ENCODE measurements at regions not wholly inside any gene's neighbourhood (a gene's known extent, or its start where the extent isn't known, plus 50 kb on each side); places are given as distances from the start of the nearest gene placed in this dataset.

GRCh38 chr2:12607971-12608370 lies 108.8 kb upstream of the TRIB2 start:
- H3K27ac ChIP-seq (ENCODE audit: low read depth, low read length) = no peak overlapping the region
- no peaks in the 10 kb centered on the region for H3K9me3 ChIP-seq (ENCODE audit: control insufficient read depth in 3 of 3, low read length in 3 of 3)
- H3K4me1 ChIP-seq (ENCODE audit: control insufficient read depth in 3 of 3, insufficient read depth in 3 of 3, low read length in 3 of 3) = peaks cover 0 to 3% (median 0%) of the 10 kb centered on the region in 3 donors
- no peaks in the 10 kb centered on the region for H3K36me3 ChIP-seq (ENCODE audit: control insufficient read depth in 3 of 3, insufficient read depth in 3 of 3, low read length in 3 of 3)
- H3K27me3 ChIP-seq (ENCODE audit: control insufficient read depth in 3 of 3, insufficient read depth in 3 of 3, low read length in 3 of 3) = no peaks in the 10 kb centered on the region
- H3K4me3 ChIP-seq (ENCODE audit: low read length in 3 of 3) = no peak overlapping the region
- H3K9ac ChIP-seq (ENCODE audit: low read depth in 1 of 3, low read length in 3 of 3) = no peak overlapping the region

GRCh38 chr2:12610314-12610713 lies 106.4 kb upstream of the TRIB2 start:
- Histone ChIP-seq H3K9ac (ENCODE audit: low read depth in 1 of 3, low read length in 3 of 3) (no peak overlapping the region), H3K27me3 (ENCODE audit: control insufficient read depth in 3 of 3, insufficient read depth in 3 of 3, low read length in 3 of 3) (no peaks in the 10 kb centered on the region), H3K4me3 (ENCODE audit: low read length in 3 of 3) (no peak overlapping the region), H3K4me1 (ENCODE audit: control insufficient read depth in 3 of 3, insufficient read depth in 3 of 3, low read length in 3 of 3) (peaks cover 0 to 3% (median 0%) of the 10 kb centered on the region in 3 donors), H3K36me3 (ENCODE audit: control insufficient read depth in 3 of 3, insufficient read depth in 3 of 3, low read length in 3 of 3) (no peaks in the 10 kb centered on the region), H3K9me3 (ENCODE audit: control insufficient read depth in 3 of 3, low read length in 3 of 3) (no peaks in the 10 kb centered on the region), H3K27ac (ENCODE audit: low read depth, low read length) (no peak overlapping the region)

- Histone ChIP-seq H3K27ac (ENCODE audit: low read depth, low read length) (no peak overlapping the region), H3K4me3 (ENCODE audit: low read length in 3 of 3) (no peak overlapping the region), H3K4me1 (ENCODE audit: control insufficient read depth in 3 of 3, insufficient read depth in 3 of 3, low read length in 3 of 3) (no peaks in the 10 kb centered on the region), H3K27me3 (ENCODE audit: control insufficient read depth in 3 of 3, insufficient read depth in 3 of 3, low read length in 3 of 3) (no peaks in the 10 kb centered on the region), H3K9ac (ENCODE audit: low read depth in 1 of 3, low read length in 3 of 3) (no peak overlapping the region), H3K36me3 (ENCODE audit: control insufficient read depth in 3 of 3, insufficient read depth in 3 of 3, low read length in 3 of 3) (no peaks in the 10 kb centered on the region), H3K9me3 (ENCODE audit: control insufficient read depth in 3 of 3, low read length in 3 of 3) (no peaks in the 10 kb centered on the region)
These were observed 104.6 kb upstream of the TRIB2 start for GRCh38 chr2:12612168-12612567.

- no peaks in the 10 kb centered on the region for H3K4me1 ChIP-seq (ENCODE audit: control insufficient read depth in 3 of 3, insufficient read depth in 3 of 3, low read length in 3 of 3)
- no peak overlapping the region for H3K27ac ChIP-seq (ENCODE audit: low read depth, low read length)
- no peak overlapping the region for H3K9ac ChIP-seq (ENCODE audit: low read depth in 1 of 3, low read length in 3 of 3)
- no peaks in the 10 kb centered on the region for H3K27me3 ChIP-seq (ENCODE audit: control insufficient read depth in 3 of 3, insufficient read depth in 3 of 3, low read length in 3 of 3)
- no peaks in the 10 kb centered on the region for H3K9me3 ChIP-seq (ENCODE audit: control insufficient read depth in 3 of 3, low read length in 3 of 3)
- no peaks in the 10 kb centered on the region for H3K36me3 ChIP-seq (ENCODE audit: control insufficient read depth in 3 of 3, insufficient read depth in 3 of 3, low read length in 3 of 3)
- H3K4me3 ChIP-seq (ENCODE audit: low read length in 3 of 3) = no peak overlapping the region
These were observed 104.1 kb upstream of the TRIB2 start for GRCh38 chr2:12612671-12613070.

- no peak overlapping the region for H3K4me3 ChIP-seq (ENCODE audit: low read length in 3 of 3)
- no peaks in the 10 kb centered on the region for H3K9me3 ChIP-seq (ENCODE audit: control insufficient read depth in 3 of 3, low read length in 3 of 3)
- H3K9ac ChIP-seq (ENCODE audit: low read depth in 1 of 3, low read length in 3 of 3) = no peak overlapping the region
- no peaks in the 10 kb centered on the region for H3K4me1 ChIP-seq (ENCODE audit: control insufficient read depth in 3 of 3, insufficient read depth in 3 of 3, low read length in 3 of 3)
- H3K27me3 ChIP-seq (ENCODE audit: control insufficient read depth in 3 of 3, insufficient read depth in 3 of 3, low read length in 3 of 3) = no peaks in the 10 kb centered on the region
- H3K27ac ChIP-seq (ENCODE audit: low read depth, low read length) = no peak overlapping the region
- H3K36me3 ChIP-seq (ENCODE audit: control insufficient read depth in 3 of 3, insufficient read depth in 3 of 3, low read length in 3 of 3) = no peaks in the 10 kb centered on the region
These were observed 103.5 kb upstream of the TRIB2 start for GRCh38 chr2:12613137-12613835.

GRCh38 chr2:12615509-12615908 lies 101.2 kb upstream of the TRIB2 start:
- H3K9ac ChIP-seq (ENCODE audit: low read depth in 1 of 3, low read length in 3 of 3) = no peak overlapping the region
- H3K27ac ChIP-seq (ENCODE audit: low read depth, low read length) = no peak overlapping the region
- no peaks in the 10 kb centered on the region for H3K27me3 ChIP-seq (ENCODE audit: control insufficient read depth in 3 of 3, insufficient read depth in 3 of 3, low read length in 3 of 3)
- no peaks in the 10 kb centered on the region for H3K4me1 ChIP-seq (ENCODE audit: control insufficient read depth in 3 of 3, insufficient read depth in 3 of 3, low read length in 3 of 3)
- H3K36me3 ChIP-seq (ENCODE audit: control insufficient read depth in 3 of 3, insufficient read depth in 3 of 3, low read length in 3 of 3) = no peaks in the 10 kb centered on the region
- no peak overlapping the region for H3K4me3 ChIP-seq (ENCODE audit: low read length in 3 of 3)
- H3K9me3 ChIP-seq (ENCODE audit: control insufficient read depth in 3 of 3, low read length in 3 of 3) = no peaks in the 10 kb centered on the region

- H3K4me1 ChIP-seq (ENCODE audit: control insufficient read depth in 3 of 3, insufficient read depth in 3 of 3, low read length in 3 of 3) = no peaks in the 10 kb centered on the region
- H3K27ac ChIP-seq (ENCODE audit: low read depth, low read length) = no peak overlapping the region
- no peaks in the 10 kb centered on the region for H3K9me3 ChIP-seq (ENCODE audit: control insufficient read depth in 3 of 3, low read length in 3 of 3)
- H3K27me3 ChIP-seq (ENCODE audit: control insufficient read depth in 3 of 3, insufficient read depth in 3 of 3, low read length in 3 of 3) = no peaks in the 10 kb centered on the region
- H3K9ac ChIP-seq (ENCODE audit: low read depth in 1 of 3, low read length in 3 of 3) = no peak overlapping the region
- H3K36me3 ChIP-seq (ENCODE audit: control insufficient read depth in 3 of 3, insufficient read depth in 3 of 3, low read length in 3 of 3) = no peaks in the 10 kb centered on the region
- no peak overlapping the region for H3K4me3 ChIP-seq (ENCODE audit: low read length in 3 of 3)
These were observed 100.1 kb upstream of the TRIB2 start for GRCh38 chr2:12616456-12617156.

GRCh38 chr2:12617366-12617765 lies 99.4 kb upstream of the TRIB2 start:
- Histone ChIP-seq H3K27me3 (ENCODE audit: control insufficient read depth in 3 of 3, insufficient read depth in 3 of 3, low read length in 3 of 3) (no peaks in the 10 kb centered on the region), H3K4me3 (ENCODE audit: low read length in 3 of 3) (no peak overlapping the region), H3K9me3 (ENCODE audit: control insufficient read depth in 3 of 3, low read length in 3 of 3) (no peaks in the 10 kb centered on the region), H3K4me1 (ENCODE audit: control insufficient read depth in 3 of 3, insufficient read depth in 3 of 3, low read length in 3 of 3) (no peaks in the 10 kb centered on the region), H3K9ac (ENCODE audit: low read depth in 1 of 3, low read length in 3 of 3) (no peak overlapping the region), H3K36me3 (ENCODE audit: control insufficient read depth in 3 of 3, insufficient read depth in 3 of 3, low read length in 3 of 3) (no peaks in the 10 kb centered on the region), H3K27ac (ENCODE audit: low read depth, low read length) (no peak overlapping the region)

GRCh38 chr2:12617853-12618252 lies 98.9 kb upstream of the TRIB2 start:
- Histone ChIP-seq H3K4me3 (ENCODE audit: low read length in 3 of 3) (no peak overlapping the region), H3K9me3 (ENCODE audit: control insufficient read depth in 3 of 3, low read length in 3 of 3) (no peaks in the 10 kb centered on the region), H3K36me3 (ENCODE audit: control insufficient read depth in 3 of 3, insufficient read depth in 3 of 3, low read length in 3 of 3) (no peaks in the 10 kb centered on the region), H3K4me1 (ENCODE audit: control insufficient read depth in 3 of 3, insufficient read depth in 3 of 3, low read length in 3 of 3) (no peaks in the 10 kb centered on the region), H3K27ac (ENCODE audit: low read depth, low read length) (no peak overlapping the region), H3K9ac (ENCODE audit: low read depth in 1 of 3, low read length in 3 of 3) (no peak overlapping the region), H3K27me3 (ENCODE audit: control insufficient read depth in 3 of 3, insufficient read depth in 3 of 3, low read length in 3 of 3) (no peaks in the 10 kb centered on the region)

- Histone ChIP-seq H3K4me1 (ENCODE audit: control insufficient read depth in 3 of 3, insufficient read depth in 3 of 3, low read length in 3 of 3) (no peaks in the 10 kb centered on the region), H3K27me3 (ENCODE audit: control insufficient read depth in 3 of 3, insufficient read depth in 3 of 3, low read length in 3 of 3) (no peaks in the 10 kb centered on the region), H3K4me3 (ENCODE audit: low read length in 3 of 3) (no peak overlapping the region), H3K27ac (ENCODE audit: low read depth, low read length) (no peak overlapping the region), H3K36me3 (ENCODE audit: control insufficient read depth in 3 of 3, insufficient read depth in 3 of 3, low read length in 3 of 3) (no peaks in the 10 kb centered on the region), H3K9me3 (ENCODE audit: control insufficient read depth in 3 of 3, low read length in 3 of 3) (no peaks in the 10 kb centered on the region), H3K9ac (ENCODE audit: low read depth in 1 of 3, low read length in 3 of 3) (no peak overlapping the region)
These were observed 98.2 kb upstream of the TRIB2 start for GRCh38 chr2:12618576-12618975.

All from skeletal muscle tissue (tissue), 3 donors.